OCI-LY1 (cell line): ENCODE measurements at regions not wholly inside any gene's neighbourhood (a gene's known extent, or its start where the extent isn't known, plus 50 kb on each side); places are given as distances from the start of the nearest gene placed in this dataset.

Source experiments
- H2AFZ ChIP-seq: fragments of 200-600 bp; sonication (generic), shearing (Covaris generic); 2 replicates; pipeline ENCODE4 v1.6.0; 2014; ENCODE audit warnings: antibody characterized with exemption, mild to moderate bottlenecking, low read length
- H3F3A ChIP-seq: fragments of 200-600 bp; sonication (generic), shearing (Covaris generic); 2 replicates; pipeline ENCODE4 v1.6.0; 2014; ENCODE audit warnings: mild to moderate bottlenecking, antibody characterized with exemption, low read length, moderate library complexity; ENCODE audit not compliant: insufficient read depth
- H3K27ac ChIP-seq: fragments of 200-600 bp; sonication (generic); 2 replicates; pipeline ENCODE4 v1.5.1; 2014; ENCODE audit warnings: low read length, mixed run types, mild to moderate bottlenecking, low read depth; ENCODE audit not compliant: poor library complexity, severe bottlenecking
- H3K27me3 ChIP-seq: fragments of 200-600 bp; sonication (generic); 2 replicates; pipeline ENCODE4 v1.6.0; 2014; ENCODE audit warnings: antibody characterized with exemption, mild to moderate bottlenecking, low read length, moderate library complexity; ENCODE audit not compliant: insufficient read depth
- H3K36me3 ChIP-seq: fragments of 200-600 bp; sonication (generic); 2 replicates; pipeline ENCODE4 v1.6.1; 2014; ENCODE audit warnings: mild to moderate bottlenecking, antibody characterized with exemption, low read length, moderate library complexity, mixed read lengths; ENCODE audit not compliant: insufficient read depth
- H3K4me1 ChIP-seq: fragments of 200-600 bp; sonication (generic); 2 replicates; pipeline ENCODE4 v1.5.1; 2014; ENCODE audit warnings: mild to moderate bottlenecking, low read length, moderate library complexity; ENCODE audit not compliant: insufficient read depth, severe bottlenecking
- H3K4me2 ChIP-seq: fragments of 200-600 bp; sonication (generic), shearing (Covaris generic); 2 replicates; pipeline ENCODE4 v1.6.1; 2014; ENCODE audit warnings: low read length
- H3K4me3 ChIP-seq: fragments of 200-600 bp; sonication (generic); 2 replicates; pipeline ENCODE4 v1.5.1; 2014; ENCODE audit warnings: low read length, low read depth, mild to moderate bottlenecking, mixed read lengths; ENCODE audit not compliant: poor library complexity, severe bottlenecking
- H3K79me2 ChIP-seq: fragments of 200-600 bp; shearing (Covaris generic); 2 replicates; pipeline ENCODE4 v1.6.1; 2016; ENCODE audit warnings: mixed run types, low read length, mixed read lengths; ENCODE audit not compliant: insufficient read depth
- H3K9ac ChIP-seq: fragments of 200-600 bp; sonication (generic), shearing (Covaris generic); 2 replicates; pipeline ENCODE4 v1.6.1; 2014; ENCODE audit warnings: mild to moderate bottlenecking, low read length, mixed read lengths
- H3K9me2 ChIP-seq: fragments of 200-600 bp; sonication (generic), shearing (Covaris generic); 2 replicates; pipeline ENCODE4 v1.6.1; 2014; ENCODE audit warnings: low read depth, mild to moderate bottlenecking, low read length, mixed read lengths
- H3K9me3 ChIP-seq: fragments of 200-600 bp; shearing (Covaris generic); 2 replicates; pipeline ENCODE4 v1.6.1; 2014; ENCODE audit warnings: low read length, mixed read lengths
- H4K20me1 ChIP-seq: fragments of 200-600 bp; sonication (generic), shearing (Covaris generic); 2 replicates; pipeline ENCODE4 v1.6.0; 2016; ENCODE audit warnings: mild to moderate bottlenecking, low read length; ENCODE audit not compliant: insufficient read depth
- CTCF ChIP-seq: fragments of 200-600 bp; sonication (generic), shearing (Covaris generic); IDR thresholded peaks from 2 replicates; pipeline ENCODE4 v1.5.1; 2017; ENCODE audit warnings: mild to moderate bottlenecking, antibody characterized with exemption, low read length, moderate library complexity, mixed read lengths
- EZH2 ChIP-seq: fragments of 200-600 bp; sonication (generic), shearing (Covaris generic); IDR thresholded peaks from 2 replicates; pipeline ENCODE4 v1.8.0; 2017; ENCODE audit warnings: borderline replicate concordance, mixed run types, mild to moderate bottlenecking, antibody characterized with exemption, low read length, moderate library complexity, mixed read lengths

- no peak overlapping the region for H3K9ac ChIP-seq
- no peaks in the 10 kb centered on the region for H3F3A ChIP-seq
- no peak overlapping the region for H3K27ac ChIP-seq
- no peak overlapping the region for H3K4me3 ChIP-seq
- no peaks in the 10 kb centered on the region for H3K4me1 ChIP-seq
- no peaks in the 10 kb centered on the region for H4K20me1 ChIP-seq
- H3K9me3 ChIP-seq, result no peaks in the 10 kb centered on the region
- no peak overlapping the region for H2AFZ ChIP-seq
- H3K4me2 ChIP-seq, result no peak overlapping the region
- H3K36me3 ChIP-seq, result no peaks in the 10 kb centered on the region
- no peaks in the 10 kb centered on the region for H3K79me2 ChIP-seq
- H3K9me2 ChIP-seq, result no peaks in the 10 kb centered on the region
- H3K27me3 ChIP-seq, result no peaks in the 10 kb centered on the region
- TF ChIP-seq EZH2 (no peak), CTCF (no peak)
These were observed 194.0 kb downstream of the KLHL28 start for GRCh38 chr14:44767646-44768173.

DNA sequence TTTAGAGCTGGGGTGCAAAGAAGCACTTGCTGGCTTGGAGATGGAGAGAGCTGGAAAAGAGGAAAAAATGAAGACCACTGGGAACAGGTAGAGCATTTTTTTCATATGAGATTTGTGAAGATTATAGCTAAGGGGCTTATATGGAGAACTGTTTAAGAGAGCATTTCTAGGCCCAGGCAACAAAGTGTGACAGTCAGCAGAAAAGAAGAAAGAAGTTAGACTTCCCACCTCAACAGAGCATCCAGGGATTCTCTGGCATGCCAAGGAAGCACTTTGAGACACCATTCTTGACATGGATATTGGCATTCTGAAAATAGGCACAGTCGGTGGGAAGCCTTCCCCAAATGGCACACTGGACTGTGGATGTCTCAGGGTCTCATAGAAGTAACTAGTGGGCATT lies 195.5 kb downstream of the KLHL28 start:
- Histone ChIP-seq H4K20me1 (no peaks in the 10 kb centered on the region), H3K9me2 (no peaks in the 10 kb centered on the region), H3K4me3 (no peak overlapping the region), H3F3A (no peaks in the 10 kb centered on the region), H3K9ac (no peak overlapping the region), H3K4me1 (no peaks in the 10 kb centered on the region), H3K4me2 (no peak overlapping the region), H3K36me3 (no peaks in the 10 kb centered on the region), H3K79me2 (no peaks in the 10 kb centered on the region), H2AFZ (no peak overlapping the region), H3K27ac (no peak overlapping the region), H3K27me3 (no peaks in the 10 kb centered on the region), H3K9me3 (no peaks in the 10 kb centered on the region)
- TF ChIP-seq CTCF (no peak), EZH2 (no peak)

DNA sequence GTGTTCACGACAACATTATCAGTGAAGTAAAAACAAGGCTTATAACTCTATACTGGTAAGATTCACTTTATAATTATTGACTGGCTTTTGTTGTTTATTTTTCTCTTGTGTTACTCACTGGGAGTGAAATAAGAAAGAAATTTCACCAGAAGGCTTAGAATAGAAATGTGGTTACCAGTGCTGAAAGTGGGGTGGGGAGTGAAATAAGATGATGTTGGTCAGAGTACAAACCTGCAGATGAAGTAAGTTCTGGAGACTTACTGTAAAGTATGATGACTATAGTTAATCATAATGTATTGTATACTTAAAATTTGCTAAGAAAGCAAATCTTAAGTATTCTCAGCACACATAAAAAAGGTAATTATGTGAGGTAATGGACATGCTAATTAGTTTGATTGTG lies 198.4 kb downstream of the KLHL28 start:
- Histone ChIP-seq H3K36me3 (no peaks in the 10 kb centered on the region), H3K9me3 (no peaks in the 10 kb centered on the region), H4K20me1 (no peaks in the 10 kb centered on the region), H3K4me2 (no peak overlapping the region), H3K9me2 (no peaks in the 10 kb centered on the region), H3F3A (no peaks in the 10 kb centered on the region), H2AFZ (no peak overlapping the region), H3K4me1 (no peaks in the 10 kb centered on the region), H3K27me3 (no peaks in the 10 kb centered on the region), H3K79me2 (no peaks in the 10 kb centered on the region), H3K27ac (no peak overlapping the region), H3K4me3 (no peak overlapping the region), H3K9ac (no peak overlapping the region)
- TF ChIP-seq CTCF (no peak), EZH2 (no peak)
